Kidney epithelial cell (primary cell): ENCODE measurements at regions not wholly inside any gene's neighbourhood (a gene's known extent, or its start where the extent isn't known, plus 50 kb on each side); places are given as distances from the start of the nearest gene placed in this dataset.

ENCODE experiments used
- DNase-seq: peaks from one replicate; pipeline ENCODE4 v3.0.0-alpha.2; 2010; ENCODE audit warnings: low read depth
- H3K27me3 ChIP-seq: 2 replicates; pipeline ENCODE4 v1.6.0; 2011; ENCODE audit warnings: low read length; ENCODE audit not compliant: control insufficient read depth, insufficient read depth
- H3K36me3 ChIP-seq: 2 replicates; pipeline ENCODE4 v1.5.1; 2011; ENCODE audit warnings: low read length; ENCODE audit not compliant: control insufficient read depth, insufficient read depth
- H3K4me3 ChIP-seq: 2 replicates; pipeline ENCODE4 v1.5.1; 2011; ENCODE audit warnings: low read depth, mild to moderate bottlenecking, control low read depth, low read length
- CTCF ChIP-seq: IDR thresholded peaks from 2 replicates; pipeline ENCODE4 v1.5.1; 2011; ENCODE audit warnings: mild to moderate bottlenecking, moderate library complexity, low read length, control low read depth, inconsistent platforms; ENCODE audit not compliant: insufficient read depth, poor library complexity, severe bottlenecking

GRCh38 chr6:29999416-29999815, 57.1 kb downstream of the HLA-A start:
- no peak for TF ChIP-seq CTCF
- no peak for DNase-seq
- Histone ChIP-seq H3K27me3 (no peaks in the 10 kb centered on the region), H3K36me3 (no peaks in the 10 kb centered on the region), H3K4me3 (no peak overlapping the region)

- TF ChIP-seq CTCF, result no peak
- H3K36me3 ChIP-seq, result no peaks in the 10 kb centered on the region
- no peak for DNase-seq
- no peaks in the 10 kb centered on the region for H3K27me3 ChIP-seq
- H3K4me3 ChIP-seq, result no peak overlapping the region
Measured at GRCh38 chr6:30000156-30000791, 57.9 kb downstream of the HLA-A start.

- H3K4me3 ChIP-seq, result no peak overlapping the region
- no peaks in the 10 kb centered on the region for H3K36me3 ChIP-seq
- no peak for DNase-seq
- H3K27me3 ChIP-seq, result peaks cover 19% of the 10 kb centered on the region
- TF ChIP-seq CTCF, result no peak
Measured at GRCh38 chr6:30002871-30003270, 58.2 kb upstream of the POLR1H start.

- Histone ChIP-seq H3K4me3 (no peak overlapping the region), H3K36me3 (no peaks in the 10 kb centered on the region), H3K27me3 (peaks cover 29% of the 10 kb centered on the region)
- DNase-seq, result no peak
- TF ChIP-seq CTCF, result no peak
Measured at GRCh38 chr6:30005482-30005881, 55.6 kb upstream of the POLR1H start.

GRCh38 chr6:30006170-30007131, 54.6 kb upstream of the POLR1H start:
- Histone ChIP-seq H3K4me3 (peak overlapping the region; percentile 14), H3K36me3 (no peaks in the 10 kb centered on the region), H3K27me3 (peaks cover 29% of the 10 kb centered on the region)
- no peak for TF ChIP-seq CTCF
- DNase-seq, result no peak
